GM12874 (cell line): ENCODE measurements at regions not wholly inside any gene's neighbourhood (a gene's known extent, or its start where the extent isn't known, plus 50 kb on each side); places are given as distances from the start of the nearest gene placed in this dataset.

Experiments used
- CTCF ChIP-seq: IDR thresholded peaks from 2 replicates; pipeline ENCODE4 v1.5.1; 2011; ENCODE audit warnings: low read depth, mild to moderate bottlenecking, control low read depth, low read length, moderate library complexity; ENCODE audit not compliant: insufficient read depth

- TF ChIP-seq CTCF: no peak
Observed at GRCh38 chr6:71406865-71407860, 118.6 kb downstream of the OGFRL1 start.

- no peak for TF ChIP-seq CTCF
Observed at GRCh38 chr6:71408787-71409723, 120.4 kb downstream of the OGFRL1 start.

GRCh38 chr6:71410164-71410566, 121.6 kb downstream of the OGFRL1 start:
- no peak for TF ChIP-seq CTCF

DNA sequence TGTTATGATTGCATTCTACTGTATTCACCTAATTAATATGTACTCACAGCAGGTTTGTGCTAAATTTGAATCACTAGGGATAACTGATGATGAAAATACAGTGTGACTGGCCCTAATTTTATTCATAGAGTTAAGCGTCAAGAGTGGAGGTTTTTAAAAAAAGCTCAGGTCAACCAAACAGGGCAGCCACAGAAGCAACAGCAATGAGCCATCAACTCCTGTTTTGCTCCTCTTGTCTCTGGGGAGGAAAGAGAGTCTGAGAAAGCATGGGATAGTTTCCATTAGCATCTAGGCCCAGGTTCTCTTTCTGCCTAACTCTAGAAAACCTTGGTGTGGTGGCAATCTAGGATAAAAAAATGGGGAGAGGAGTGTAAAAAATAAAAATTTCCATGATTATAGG, 122.1 kb downstream of the OGFRL1 start:
- TF ChIP-seq CTCF: no peak

DNA sequence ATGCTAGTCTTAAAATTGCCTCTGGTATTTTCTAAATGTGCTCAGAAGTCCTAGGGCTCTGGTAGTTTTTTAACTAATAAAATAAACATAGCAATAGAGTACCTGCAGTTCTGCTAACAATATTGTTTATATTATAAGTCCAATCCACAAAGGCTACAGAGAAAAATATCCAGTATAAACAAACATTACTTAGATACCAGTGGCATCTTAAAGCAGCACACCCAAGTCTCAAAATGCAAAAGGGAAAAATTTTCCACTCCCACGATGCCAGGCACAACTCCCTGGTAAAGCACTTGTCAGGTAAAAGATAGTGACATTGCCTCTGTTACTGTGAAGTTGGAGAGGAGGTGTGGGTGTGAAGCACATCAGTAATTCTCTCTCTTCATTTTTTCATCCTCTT, 123.3 kb downstream of the OGFRL1 start:
- no peak for TF ChIP-seq CTCF

GRCh38 chr6:71412559-71413140, 124.0 kb downstream of the OGFRL1 start:
- TF ChIP-seq CTCF: no peak

GRCh38 chr6:71414486-71414885, 125.9 kb downstream of the OGFRL1 start:
- TF ChIP-seq CTCF: no peak
